Left ventricle myocardium inferior (tissue), 1 donor: ENCODE measurements at regions not wholly inside any gene's neighbourhood (a gene's known extent, or its start where the extent isn't known, plus 50 kb on each side); places are given as distances from the start of the nearest gene placed in this dataset.

Experiments used
- DNase-seq: peaks from one replicate; pipeline ENCODE4 v3.0.0-alpha.2; 2020
- H3K27ac ChIP-seq: fragments of 200-600 bp; replicated peaks from 2 replicates; pipeline ENCODE4 v1.8.0; 2021
- H3K27me3 ChIP-seq: fragments of 200-600 bp; 2 replicates; pipeline ENCODE4 v1.8.0; 2021; ENCODE audit warnings: low read depth
- H3K36me3 ChIP-seq: fragments of 200-600 bp; 2 replicates; pipeline ENCODE4 v1.8.0; 2021
- H3K4me1 ChIP-seq: fragments of 200-600 bp; 2 replicates; pipeline ENCODE4 v1.8.0; 2021
- H3K4me3 ChIP-seq: fragments of 200-600 bp; 2 replicates; pipeline ENCODE4 v1.8.0; 2021; ENCODE audit warnings: mild to moderate bottlenecking, moderate library complexity
- H3K9me3 ChIP-seq: fragments of 200-600 bp; replicated peaks from 2 replicates; pipeline ENCODE4 v1.8.0; 2021
- CTCF ChIP-seq: fragments of 200-600 bp; IDR thresholded peaks from 2 replicates; pipeline ENCODE4 v1.8.0; 2021; ENCODE audit warnings: antibody characterized with exemption, mild to moderate bottlenecking, borderline replicate concordance
- intact Hi-C: fragments of 100-400 bp; cut with micrococcal nuclease; formaldehyde crosslinking; loops from one replicate; pipeline ENCODE4 v1.11.0; 2022
- donor health status: DM: no; HTN: yes; CAD: no; lungs with severe emphysema.

- no peak overlapping the region for H3K4me3 ChIP-seq
Measured at GRCh38 chr1:30068787-30069472, 654.5 kb downstream of the MATN1 start.

GRCh38 chr1:30064547-30064946 is 658.8 kb downstream of the MATN1 start:
- no peak for TF ChIP-seq CTCF
- Histone ChIP-seq H3K27ac (no peak overlapping the region), H3K9me3 (no peaks in the 10 kb centered on the region), H3K27me3 (peaks cover 32% of the 10 kb centered on the region), H3K4me3 (no peak overlapping the region), H3K36me3 (no peaks in the 10 kb centered on the region), H3K4me1 (no peaks in the 10 kb centered on the region)
- intact Hi-C loops = no loop called here
- DNase-seq = no peak

More at GRCh38 chr1:30068787-30069472, 654.5 kb downstream of the MATN1 start:
- H3K27ac ChIP-seq = no peak overlapping the region
- no peaks in the 10 kb centered on the region for H3K9me3 ChIP-seq
- H3K27me3 ChIP-seq = peaks cover 42% of the 10 kb centered on the region
- intact Hi-C loops = no loop called here
- H3K4me1 ChIP-seq = no peaks in the 10 kb centered on the region
- no peak for DNase-seq
- H3K36me3 ChIP-seq = no peaks in the 10 kb centered on the region
- TF ChIP-seq CTCF = no peak

- TF ChIP-seq CTCF = no peak
- no peaks in the 10 kb centered on the region for H3K9me3 ChIP-seq
- H3K4me3 ChIP-seq = no peak overlapping the region
- peaks cover 31% of the 10 kb centered on the region for H3K27me3 ChIP-seq
- no peak overlapping the region for H3K27ac ChIP-seq
- no peaks in the 10 kb centered on the region for H3K4me1 ChIP-seq
- DNase-seq = no peak
- H3K36me3 ChIP-seq = no peaks in the 10 kb centered on the region
- intact Hi-C loops = no loop called here
Measured at GRCh38 chr1:30063621-30064280, 659.6 kb downstream of the MATN1 start.

- no peak for TF ChIP-seq CTCF
- Histone ChIP-seq H3K36me3 (no peaks in the 10 kb centered on the region), H3K4me3 (no peak overlapping the region), H3K27ac (no peak overlapping the region), H3K9me3 (no peaks in the 10 kb centered on the region), H3K27me3 (peaks cover 31% of the 10 kb centered on the region), H3K4me1 (no peaks in the 10 kb centered on the region)
- intact Hi-C loops = no loop called here
- DNase-seq = no peak
Measured at GRCh38 chr1:30061292-30062220, 661.8 kb downstream of the MATN1 start.

- Histone ChIP-seq H3K36me3 (no peaks in the 10 kb centered on the region), H3K4me1 (no peaks in the 10 kb centered on the region), H3K4me3 (no peak overlapping the region), H3K27me3 (peaks cover 37% of the 10 kb centered on the region), H3K27ac (no peak overlapping the region), H3K9me3 (no peaks in the 10 kb centered on the region)
- intact Hi-C loops = no loop called here
- DNase-seq = no peak
- TF ChIP-seq CTCF = no peak
Measured at GRCh38 chr1:30060738-30061137, 662.6 kb downstream of the MATN1 start.
